ENCODE measurements at regions not wholly inside any gene's neighbourhood (a gene's known extent, or its start where the extent isn't known, plus 50 kb on each side); places are given as distances from the start of the nearest gene placed in this dataset.

GRCh38 chr7:25646726-25647413 is 418.6 kb upstream of the NPVF start:
- no peak for DNase-seq (ENCODE audit: low read depth in 1 of 2, low spot score in 1 of 2)

DNA sequence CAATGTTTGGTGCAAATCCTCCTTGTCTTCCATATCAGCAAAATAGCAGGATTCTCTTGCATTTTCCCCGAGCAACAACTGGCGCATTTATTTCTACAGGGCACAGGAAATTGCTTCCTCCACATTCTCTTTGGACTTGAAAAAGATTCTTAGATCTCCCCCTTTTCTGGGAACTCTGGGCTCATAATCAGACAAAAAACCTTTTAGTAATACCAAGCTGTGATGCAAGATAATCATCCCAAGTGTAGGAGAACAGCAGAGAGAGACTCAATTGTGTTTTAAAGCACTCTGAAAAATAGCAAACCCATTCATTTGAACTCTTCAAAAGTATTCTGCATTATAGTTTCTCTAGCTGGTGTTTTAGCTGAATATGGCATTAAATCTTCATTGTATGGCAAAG is 419.6 kb upstream of the NPVF start:
- Histone ChIP-seq H3K27ac (replicated peaks) (no peak overlapping the region), H3K4me3 (replicated peaks; ENCODE audit: insufficient read depth, low read length) (no peak overlapping the region), H3K27me3 (ENCODE audit: insufficient read depth, poor library complexity, severe bottlenecking) (no peaks in the 10 kb centered on the region)
- TF ChIP-seq, protein P1, sequence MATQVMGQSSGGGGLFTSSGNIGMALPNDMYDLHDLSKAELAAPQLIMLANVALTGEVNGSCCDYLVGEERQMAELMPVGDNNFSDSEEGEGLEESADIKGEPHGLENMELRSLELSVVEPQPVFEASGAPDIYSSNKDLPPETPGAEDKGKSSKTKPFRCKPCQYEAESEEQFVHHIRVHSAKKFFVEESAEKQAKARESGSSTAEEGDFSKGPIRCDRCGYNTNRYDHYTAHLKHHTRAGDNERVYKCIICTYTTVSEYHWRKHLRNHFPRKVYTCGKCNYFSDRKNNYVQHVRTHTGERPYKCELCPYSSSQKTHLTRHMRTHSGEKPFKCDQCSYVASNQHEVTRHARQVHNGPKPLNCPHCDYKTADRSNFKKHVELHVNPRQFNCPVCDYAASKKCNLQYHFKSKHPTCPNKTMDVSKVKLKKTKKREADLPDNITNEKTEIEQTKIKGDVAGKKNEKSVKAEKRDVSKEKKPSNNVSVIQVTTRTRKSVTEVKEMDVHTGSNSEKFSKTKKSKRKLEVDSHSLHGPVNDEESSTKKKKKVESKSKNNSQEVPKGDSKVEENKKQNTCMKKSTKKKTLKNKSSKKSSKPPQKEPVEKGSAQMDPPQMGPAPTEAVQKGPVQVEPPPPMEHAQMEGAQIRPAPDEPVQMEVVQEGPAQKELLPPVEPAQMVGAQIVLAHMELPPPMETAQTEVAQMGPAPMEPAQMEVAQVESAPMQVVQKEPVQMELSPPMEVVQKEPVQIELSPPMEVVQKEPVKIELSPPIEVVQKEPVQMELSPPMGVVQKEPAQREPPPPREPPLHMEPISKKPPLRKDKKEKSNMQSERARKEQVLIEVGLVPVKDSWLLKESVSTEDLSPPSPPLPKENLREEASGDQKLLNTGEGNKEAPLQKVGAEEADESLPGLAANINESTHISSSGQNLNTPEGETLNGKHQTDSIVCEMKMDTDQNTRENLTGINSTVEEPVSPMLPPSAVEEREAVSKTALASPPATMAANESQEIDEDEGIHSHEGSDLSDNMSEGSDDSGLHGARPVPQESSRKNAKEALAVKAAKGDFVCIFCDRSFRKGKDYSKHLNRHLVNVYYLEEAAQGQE (IDR thresholded peaks at IDR 0.05; ENCODE audit: insufficient replicate concordance, low read depth): no peak
- no peak for TF ChIP-seq GABPA (IDR thresholded peaks at IDR 0.05; ENCODE audit: low read depth)
- TF ChIP-seq, protein P2, sequence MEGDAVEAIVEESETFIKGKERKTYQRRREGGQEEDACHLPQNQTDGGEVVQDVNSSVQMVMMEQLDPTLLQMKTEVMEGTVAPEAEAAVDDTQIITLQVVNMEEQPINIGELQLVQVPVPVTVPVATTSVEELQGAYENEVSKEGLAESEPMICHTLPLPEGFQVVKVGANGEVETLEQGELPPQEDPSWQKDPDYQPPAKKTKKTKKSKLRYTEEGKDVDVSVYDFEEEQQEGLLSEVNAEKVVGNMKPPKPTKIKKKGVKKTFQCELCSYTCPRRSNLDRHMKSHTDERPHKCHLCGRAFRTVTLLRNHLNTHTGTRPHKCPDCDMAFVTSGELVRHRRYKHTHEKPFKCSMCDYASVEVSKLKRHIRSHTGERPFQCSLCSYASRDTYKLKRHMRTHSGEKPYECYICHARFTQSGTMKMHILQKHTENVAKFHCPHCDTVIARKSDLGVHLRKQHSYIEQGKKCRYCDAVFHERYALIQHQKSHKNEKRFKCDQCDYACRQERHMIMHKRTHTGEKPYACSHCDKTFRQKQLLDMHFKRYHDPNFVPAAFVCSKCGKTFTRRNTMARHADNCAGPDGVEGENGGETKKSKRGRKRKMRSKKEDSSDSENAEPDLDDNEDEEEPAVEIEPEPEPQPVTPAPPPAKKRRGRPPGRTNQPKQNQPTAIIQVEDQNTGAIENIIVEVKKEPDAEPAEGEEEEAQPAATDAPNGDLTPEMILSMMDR (IDR thresholded peaks at IDR 0.05; ENCODE audit: insufficient read depth, low read length): no peak
- no peak for TF ChIP-seq POLR2AphosphoS5 (IDR thresholded peaks at IDR 0.05; ENCODE audit: low read depth)
- no peak for TF ChIP-seq SPI1 (IDR thresholded peaks at IDR 0.05; ENCODE audit: borderline replicate concordance, low read depth)
- DNase-seq (ENCODE audit: low read depth in 1 of 2, low spot score in 1 of 2): no peak

More at GRCh38 chr7:25646726-25647413, 418.6 kb upstream of the NPVF start:
- no peak for TF ChIP-seq POLR2AphosphoS5 (IDR thresholded peaks at IDR 0.05; ENCODE audit: low read depth)
- no peak for TF ChIP-seq GABPA (IDR thresholded peaks at IDR 0.05; ENCODE audit: low read depth)
- Histone ChIP-seq H3K4me3 (replicated peaks; ENCODE audit: insufficient read depth, low read length) (no peak overlapping the region), H3K27ac (replicated peaks) (no peak overlapping the region), H3K27me3 (ENCODE audit: insufficient read depth, poor library complexity, severe bottlenecking) (no peaks in the 10 kb centered on the region)

DNA sequence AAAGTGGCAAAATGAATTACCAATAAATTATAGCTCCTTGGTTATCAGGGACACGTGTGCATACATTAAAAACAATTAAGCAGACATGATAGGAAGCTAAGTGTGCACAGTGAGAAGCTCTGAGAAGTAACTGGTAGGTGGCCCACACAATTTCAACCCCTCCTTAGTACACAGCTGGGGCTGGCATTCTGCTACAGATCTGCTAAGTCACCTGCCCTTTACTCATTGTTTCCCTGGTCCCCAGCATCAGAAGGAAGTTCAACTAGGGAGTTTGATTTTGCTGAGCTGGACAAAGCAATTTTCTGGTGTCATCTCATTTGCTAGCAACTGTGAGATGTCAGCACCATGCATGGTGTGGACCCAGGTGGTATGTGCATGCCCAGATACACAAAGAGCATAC is 424.1 kb upstream of the NPVF start:
- TF ChIP-seq, protein P1 (IDR thresholded peaks at IDR 0.05; ENCODE audit: insufficient replicate concordance, low read depth): no peak
- TF ChIP-seq SPI1 (IDR thresholded peaks at IDR 0.05; ENCODE audit: borderline replicate concordance, low read depth): no peak
- no peak for TF ChIP-seq POLR2AphosphoS5 (IDR thresholded peaks at IDR 0.05; ENCODE audit: low read depth)
- TF ChIP-seq, protein P2 (IDR thresholded peaks at IDR 0.05; ENCODE audit: insufficient read depth, low read length): no peak
- no peak for TF ChIP-seq GABPA (IDR thresholded peaks at IDR 0.05; ENCODE audit: low read depth)
- Histone ChIP-seq H3K27me3 (ENCODE audit: insufficient read depth, poor library complexity, severe bottlenecking) (no peaks in the 10 kb centered on the region), H3K27ac (replicated peaks) (no peak overlapping the region), H3K4me3 (replicated peaks; ENCODE audit: insufficient read depth, low read length) (no peak overlapping the region)
- DNase-seq (ENCODE audit: low read depth in 1 of 2, low spot score in 1 of 2): no peak

DNA sequence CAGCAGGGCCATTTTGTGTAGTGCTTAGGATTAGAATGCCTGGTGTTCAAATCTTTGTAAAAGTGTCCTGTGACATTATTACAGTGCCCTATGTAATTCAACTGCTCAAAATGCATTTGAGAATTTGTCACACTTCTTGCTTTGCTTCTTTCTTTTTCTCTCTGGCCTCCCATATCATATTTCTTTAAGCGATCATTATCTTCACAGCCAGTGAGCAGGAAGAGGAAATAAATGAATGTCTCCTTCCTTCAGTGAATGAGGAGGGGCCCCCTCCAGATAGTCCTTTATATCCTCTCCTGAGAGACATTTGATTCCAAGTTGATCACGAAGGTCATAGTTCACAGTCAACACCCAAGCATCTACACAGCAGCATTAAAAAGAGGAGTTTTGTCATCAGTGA is 425.1 kb upstream of the NPVF start:
- Histone ChIP-seq H3K27me3 (ENCODE audit: insufficient read depth, poor library complexity, severe bottlenecking) (no peaks in the 10 kb centered on the region), H3K27ac (replicated peaks) (no peak overlapping the region), H3K4me3 (replicated peaks; ENCODE audit: insufficient read depth, low read length) (no peak overlapping the region)
- DNase-seq (ENCODE audit: low read depth in 1 of 2, low spot score in 1 of 2): no peak
- TF ChIP-seq, protein P1 (IDR thresholded peaks at IDR 0.05; ENCODE audit: insufficient replicate concordance, low read depth): no peak
- no peak for TF ChIP-seq GABPA (IDR thresholded peaks at IDR 0.05; ENCODE audit: low read depth)
- TF ChIP-seq SPI1 (IDR thresholded peaks at IDR 0.05; ENCODE audit: borderline replicate concordance, low read depth): no peak
- TF ChIP-seq POLR2AphosphoS5 (IDR thresholded peaks at IDR 0.05; ENCODE audit: low read depth): no peak
- TF ChIP-seq, protein P2 (IDR thresholded peaks at IDR 0.05; ENCODE audit: insufficient read depth, low read length): no peak

All from HL-60 (cell line).